GM19023 (cell line): ENCODE measurements at regions not wholly inside any gene's neighbourhood (a gene's known extent, or its start where the extent isn't known, plus 50 kb on each side); places are given as distances from the start of the nearest gene placed in this dataset.

Experiments used
- ATAC-seq: cut with Tn5 transposase; IDR thresholded peaks from one replicate; pipeline ENCODE4 v1.9.1; 2021; ENCODE audit warnings: mild to moderate bottlenecking, moderate library complexity; ENCODE audit not compliant: unreplicated experiment

GRCh38 chr11:41849250-41849649 lies 389.8 kb upstream of the LRRC4C start:
- no peak for ATAC-seq

- no peak for ATAC-seq
Measured at GRCh38 chr11:41851743-41852142, 392.3 kb upstream of the LRRC4C start.

GRCh38 chr11:41861838-41862237 lies 402.4 kb upstream of the LRRC4C start:
- no peak for ATAC-seq

GRCh38 chr11:41866525-41866924 lies 407.1 kb upstream of the LRRC4C start:
- no peak for ATAC-seq

- ATAC-seq = no peak
Measured at GRCh38 chr11:41868606-41869005, 409.2 kb upstream of the LRRC4C start.

- no peak for ATAC-seq
Measured at GRCh38 chr11:41872426-41872825, 413.0 kb upstream of the LRRC4C start.

- no peak for ATAC-seq
Measured at GRCh38 chr11:41872870-41873269, 413.4 kb upstream of the LRRC4C start.

- no peak for ATAC-seq
Measured at GRCh38 chr11:41878095-41878494, 418.6 kb upstream of the LRRC4C start.

- no peak for ATAC-seq
Measured at GRCh38 chr11:41879214-41879613, 419.8 kb upstream of the LRRC4C start.

- ATAC-seq = no peak
Measured at GRCh38 chr11:41895081-41895480, 435.6 kb upstream of the LRRC4C start.

- no peak for ATAC-seq
Measured at GRCh38 chr11:41897991-41898390, 438.5 kb upstream of the LRRC4C start.

- ATAC-seq = no peak
Measured at GRCh38 chr11:41917900-41918299, 458.4 kb upstream of the LRRC4C start.

GRCh38 chr11:41920374-41920773 lies 460.9 kb upstream of the LRRC4C start:
- ATAC-seq = no peak

GRCh38 chr11:41921746-41922390 lies 462.4 kb upstream of the LRRC4C start:
- ATAC-seq = no peak

GRCh38 chr11:41926339-41926738 lies 466.9 kb upstream of the LRRC4C start:
- no peak for ATAC-seq

GRCh38 chr11:41935241-41935640 lies 475.8 kb upstream of the LRRC4C start:
- no peak for ATAC-seq

GRCh38 chr11:41935795-41936194 lies 476.3 kb upstream of the LRRC4C start:
- ATAC-seq = no peak

- ATAC-seq = no peak
Measured at GRCh38 chr11:41943656-41944055, 484.2 kb upstream of the LRRC4C start.

GRCh38 chr11:41947392-41947791 lies 487.9 kb upstream of the LRRC4C start:
- no peak for ATAC-seq

GRCh38 chr11:41950470-41951143 lies 491.2 kb upstream of the LRRC4C start:
- no peak for ATAC-seq

- ATAC-seq = no peak
Measured at GRCh38 chr11:41954034-41954433, 494.6 kb upstream of the LRRC4C start.

GRCh38 chr11:41955066-41955465 lies 495.6 kb upstream of the LRRC4C start:
- ATAC-seq = no peak
